HuH-7.5 (cell line): ENCODE measurements at regions not wholly inside any gene's neighbourhood (a gene's known extent, or its start where the extent isn't known, plus 50 kb on each side); places are given as distances from the start of the nearest gene placed in this dataset.

Experiments
- DNase-seq: peaks from one replicate; pipeline ENCODE4 v3.0.0; 2011; ENCODE audit warnings: low spot score

DNA sequence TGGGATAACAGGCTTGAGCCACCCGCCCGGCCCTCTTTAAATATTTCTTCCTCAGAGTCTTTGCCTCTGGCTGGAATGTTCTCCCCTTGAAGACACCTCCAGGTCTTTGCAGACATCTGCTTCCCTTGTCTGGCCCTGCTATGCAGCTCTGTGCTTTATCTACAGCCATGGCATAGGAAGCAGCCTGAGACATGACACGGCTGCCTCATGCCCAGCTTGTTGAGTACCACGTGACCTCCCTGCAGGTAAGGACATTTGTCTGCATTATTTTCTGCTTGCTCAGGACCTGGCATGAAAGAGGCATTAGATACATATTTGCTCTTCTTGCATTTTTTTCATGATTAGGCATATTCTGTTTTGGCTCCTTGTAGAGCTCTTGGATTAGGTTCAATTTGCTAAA is 113.8 kb upstream of the KLF6 start:
- DNase-seq = no peak

DNA sequence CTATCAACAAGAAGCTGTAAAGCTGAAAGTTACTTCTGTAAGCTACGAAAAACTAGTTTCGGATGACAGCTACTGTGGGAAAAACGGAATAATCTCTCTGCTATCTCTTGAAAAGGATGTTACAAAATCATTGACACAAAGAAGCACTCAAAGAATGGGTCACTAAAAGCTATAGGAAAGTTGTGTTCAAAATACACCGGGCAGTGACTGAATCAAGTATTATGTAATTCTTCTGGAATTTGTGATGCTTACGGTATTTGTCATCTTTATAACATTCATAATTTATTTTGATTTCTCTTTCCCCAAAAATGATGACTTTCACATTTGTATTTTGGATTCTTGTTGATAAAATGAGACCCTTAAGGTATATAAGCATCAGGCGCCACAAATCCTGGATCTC is 112.1 kb upstream of the KLF6 start:
- DNase-seq = no peak

DNA sequence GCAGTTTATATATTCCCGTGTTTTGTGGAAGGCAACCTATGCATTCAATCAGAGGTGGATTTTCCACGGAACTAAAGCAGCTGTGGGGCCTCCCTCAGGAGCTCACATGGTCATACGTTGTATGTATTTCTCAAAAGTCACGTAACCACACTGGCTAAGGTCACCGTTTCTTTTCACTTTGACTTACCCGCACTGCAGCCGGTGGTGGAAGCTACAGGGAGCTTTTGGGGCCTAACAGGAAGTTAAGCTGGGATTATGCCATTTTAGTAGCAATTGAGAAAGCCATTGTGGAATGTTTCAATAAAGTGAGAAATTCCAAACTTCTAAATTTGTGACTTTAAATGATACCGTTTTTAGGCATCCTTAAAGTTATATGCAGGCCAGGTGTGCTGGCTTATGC is 111.2 kb upstream of the KLF6 start:
- no peak for DNase-seq

DNA sequence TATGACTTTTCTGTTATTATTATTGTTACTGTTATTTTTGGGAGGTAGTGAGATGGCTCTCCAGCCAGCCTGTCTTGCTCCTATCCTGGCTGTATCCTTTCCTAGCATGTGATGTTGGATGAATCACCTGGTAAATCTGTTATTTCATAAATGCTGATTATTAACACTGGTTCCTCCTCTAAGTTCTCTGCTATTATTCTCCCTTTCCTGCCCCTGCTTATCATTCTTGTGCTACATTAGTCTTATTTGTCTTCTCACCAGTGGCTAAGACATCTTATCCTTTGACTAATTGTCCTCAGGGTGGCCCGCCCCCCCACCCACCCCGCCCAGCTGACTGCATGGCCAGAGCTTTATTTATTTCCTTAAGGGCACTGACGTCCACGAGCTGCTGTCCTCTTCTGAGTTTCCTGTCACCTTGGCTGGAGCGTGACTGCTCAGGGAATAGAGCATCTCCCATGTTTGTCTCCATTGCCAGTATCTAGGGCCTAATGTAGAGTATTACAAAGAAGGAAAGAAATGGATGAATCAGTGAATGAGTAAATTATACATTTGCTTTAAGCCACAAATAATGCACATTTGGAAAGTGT is 110.1 kb upstream of the KLF6 start:
- no peak for DNase-seq

DNA sequence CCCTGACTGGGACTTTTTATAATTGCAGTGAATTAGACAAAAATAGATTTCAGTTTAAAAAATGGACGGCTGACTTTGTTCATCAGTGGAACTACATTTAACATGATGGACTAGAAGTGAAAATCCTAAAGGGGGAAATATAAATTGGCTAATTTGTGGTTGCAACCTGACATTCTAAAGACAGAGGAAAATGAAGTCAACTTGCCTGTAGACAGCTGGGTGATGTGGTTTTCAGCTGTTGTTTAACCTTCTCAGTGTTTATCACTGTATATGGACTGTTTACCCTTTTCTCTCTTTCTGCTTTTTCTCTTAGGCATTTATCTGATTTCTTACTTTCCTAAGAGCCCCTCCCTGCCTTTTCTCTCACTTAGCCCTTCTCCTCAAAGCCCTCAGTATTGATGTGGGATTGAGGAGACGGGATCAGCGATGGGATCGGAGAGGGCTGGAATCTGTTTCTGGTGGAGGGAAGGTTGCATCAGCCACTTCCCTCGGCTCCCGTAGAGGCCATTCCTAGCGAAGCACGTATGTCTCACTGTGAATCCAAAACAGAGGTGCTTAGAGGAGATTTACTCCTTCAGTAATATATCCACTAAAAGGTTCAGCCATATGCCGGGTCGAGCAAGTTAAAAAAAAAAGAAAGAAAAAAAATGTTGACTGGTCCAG is 109.0 kb upstream of the KLF6 start:
- no peak for DNase-seq

DNA sequence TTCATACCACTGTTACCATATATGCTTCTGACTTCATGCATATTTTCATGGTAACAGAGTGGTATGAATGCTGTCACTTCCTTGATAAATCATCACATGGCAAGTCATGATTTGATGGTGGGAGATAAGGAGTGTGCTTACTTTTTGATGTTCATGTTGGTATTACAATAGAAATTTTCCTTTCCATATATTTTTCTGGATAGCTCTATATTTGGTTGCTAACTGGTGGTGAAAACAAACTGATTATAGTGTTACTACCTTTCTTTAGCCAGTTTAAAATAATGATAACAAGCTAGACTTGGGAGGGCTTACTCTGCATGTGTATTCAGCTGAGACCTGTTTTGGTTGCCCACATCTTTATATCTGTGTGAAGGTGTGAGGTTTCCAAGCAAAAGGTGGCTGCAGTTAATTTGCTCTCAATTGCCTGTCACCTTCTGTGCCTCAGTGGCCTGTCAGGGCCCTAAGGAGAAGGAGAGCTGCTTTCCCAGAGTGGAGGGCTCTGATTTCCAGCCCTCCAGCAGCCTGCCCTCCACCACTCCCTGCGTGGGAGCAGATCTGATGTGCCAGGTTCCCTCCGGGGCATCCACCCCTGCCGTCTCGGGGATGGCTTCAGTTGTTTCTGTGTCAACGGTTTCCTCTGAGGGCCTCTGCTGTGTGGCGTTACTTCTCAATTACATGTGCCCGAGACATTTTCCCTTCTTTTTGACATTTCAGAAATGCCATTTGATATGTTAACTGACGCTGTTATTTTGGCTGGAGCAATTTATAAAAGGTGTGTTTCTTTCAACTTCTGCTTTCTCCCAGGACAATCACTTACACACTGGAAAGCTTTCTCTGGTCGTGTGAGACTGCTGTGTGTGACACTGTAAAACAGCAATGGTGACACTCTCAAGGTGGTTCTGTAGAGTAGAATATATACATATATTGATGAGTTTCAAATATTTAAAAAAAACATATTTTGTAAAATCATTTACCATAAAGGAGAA is 107.7 kb upstream of the KLF6 start:
- DNase-seq = no peak

DNA sequence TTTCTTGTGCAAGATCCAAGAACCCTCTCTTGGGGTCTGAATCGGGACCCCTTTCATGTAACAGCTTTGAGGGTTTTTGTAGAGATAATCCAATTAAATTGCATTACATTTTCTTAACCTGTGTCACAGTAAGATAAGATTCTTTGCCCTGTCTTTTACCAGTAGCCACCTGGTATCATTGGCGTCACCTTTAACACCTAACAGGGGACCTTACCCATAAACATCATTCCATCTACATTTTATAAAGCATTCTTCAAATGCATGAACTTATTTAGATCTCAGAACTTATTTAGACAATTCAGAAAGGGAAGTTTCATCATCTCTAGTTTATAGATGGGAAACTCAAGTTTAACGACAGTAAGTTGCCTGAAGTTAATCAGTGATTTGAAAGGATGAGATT is 106.4 kb upstream of the KLF6 start:
- no peak for DNase-seq

DNA sequence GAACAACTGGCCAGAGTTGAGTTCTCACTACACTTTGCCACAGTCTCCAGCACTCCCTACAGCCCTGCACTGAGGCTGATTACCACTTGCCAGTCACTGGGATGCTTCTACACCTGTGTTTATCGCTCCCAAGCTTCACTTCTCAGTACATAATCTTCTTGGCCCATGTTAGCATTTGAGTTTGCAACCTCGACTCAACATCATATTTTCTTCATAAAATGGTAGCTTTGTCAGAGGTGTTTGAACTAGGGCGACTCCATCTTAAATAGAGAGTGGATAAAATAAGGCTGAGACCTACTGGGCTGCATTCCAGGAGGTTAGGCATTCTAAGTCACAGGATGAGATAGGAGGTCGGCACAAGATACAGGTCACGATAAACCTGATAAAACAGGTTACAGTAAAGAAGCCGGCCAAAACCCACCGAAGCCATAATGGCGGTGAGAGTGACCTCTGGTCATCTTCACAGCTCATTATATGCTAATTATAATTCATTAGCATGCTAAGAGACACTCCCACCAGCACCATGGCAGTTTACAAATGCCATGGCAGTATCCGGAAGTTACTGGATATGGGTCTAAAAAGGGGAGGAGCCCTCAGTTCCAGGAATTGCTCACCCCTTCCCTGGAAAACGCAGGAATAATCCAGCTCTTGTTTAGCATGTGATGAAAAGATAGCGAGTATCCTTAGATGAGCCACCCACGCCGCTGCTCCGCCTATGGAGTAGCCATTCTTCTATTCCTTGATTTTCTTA is 105.8 kb upstream of the KLF6 start:
- no peak for DNase-seq

DNA sequence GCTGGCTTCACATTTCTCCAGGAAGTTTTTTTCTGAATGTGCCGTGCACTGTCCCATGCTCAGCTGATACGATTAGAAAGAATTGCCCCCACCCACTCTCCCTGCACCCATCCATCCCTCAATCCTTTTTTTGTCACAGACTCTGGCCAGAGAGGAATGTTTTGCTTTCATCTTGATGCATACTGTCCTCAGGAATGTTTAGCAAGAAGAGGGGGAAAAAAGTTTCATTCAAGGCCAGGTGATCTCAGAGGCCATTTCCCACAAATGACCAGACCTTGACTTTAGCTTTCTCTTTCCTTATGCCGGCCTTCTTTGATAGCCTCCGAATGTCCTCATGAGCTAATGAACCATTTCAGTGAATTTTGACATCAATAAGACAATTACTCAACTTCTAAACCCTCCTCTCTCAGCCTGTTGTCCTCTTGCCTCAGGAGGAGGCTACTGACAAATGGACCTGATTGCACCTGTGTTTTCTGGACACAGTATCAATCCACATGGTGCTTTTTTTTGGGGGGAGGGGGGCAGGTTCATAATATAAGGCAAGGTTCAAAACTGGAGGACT is 105.0 kb upstream of the KLF6 start:
- DNase-seq = no peak

DNA sequence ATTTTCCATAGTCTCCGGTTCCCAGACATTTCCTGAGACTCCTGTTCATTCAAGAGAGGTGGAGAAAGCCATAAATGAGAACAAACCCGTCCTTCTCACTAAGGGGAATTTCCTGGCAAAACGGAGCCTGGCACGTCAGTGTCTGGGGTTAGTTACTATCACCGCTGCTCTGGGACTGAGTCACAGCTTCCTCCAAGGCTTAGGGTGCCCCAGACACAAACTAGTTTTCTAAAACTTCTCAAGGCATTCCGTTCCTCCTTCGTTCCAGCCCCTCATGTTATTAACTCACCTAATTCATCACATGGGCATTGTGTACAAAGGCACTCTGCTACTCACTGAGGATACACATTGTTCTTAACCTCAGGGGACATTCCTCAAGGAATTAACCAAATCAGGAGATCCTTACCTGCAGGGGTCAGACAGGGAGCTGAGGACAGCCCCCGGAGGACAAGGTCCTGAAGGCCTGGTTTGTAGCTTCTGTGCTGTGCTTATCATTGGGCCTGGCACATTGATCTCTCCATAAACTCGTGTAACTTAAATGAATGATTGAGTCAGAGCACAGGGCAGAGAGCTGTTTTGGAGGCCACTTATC is 103.0 kb upstream of the KLF6 start:
- DNase-seq = no peak

DNA sequence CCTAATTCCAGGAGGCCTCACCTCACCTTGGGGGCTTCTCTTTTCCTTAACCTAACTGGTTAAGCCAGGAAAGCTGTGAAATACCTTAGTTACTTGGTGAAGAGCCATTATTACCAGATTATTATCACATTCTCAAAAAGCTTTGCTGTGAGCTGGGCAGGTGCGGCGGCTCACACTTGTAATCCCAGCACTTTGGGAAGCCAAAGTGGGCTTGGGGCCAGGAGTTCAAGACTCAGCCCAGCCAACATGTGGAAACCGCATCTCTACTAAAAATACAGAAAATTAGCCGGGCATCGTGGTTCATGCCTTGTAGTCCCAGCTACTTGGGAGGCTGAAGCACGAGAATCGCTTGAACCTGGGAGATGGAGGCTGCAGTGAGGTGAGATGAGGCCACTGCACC is 102.4 kb upstream of the KLF6 start:
- DNase-seq = no peak

DNA sequence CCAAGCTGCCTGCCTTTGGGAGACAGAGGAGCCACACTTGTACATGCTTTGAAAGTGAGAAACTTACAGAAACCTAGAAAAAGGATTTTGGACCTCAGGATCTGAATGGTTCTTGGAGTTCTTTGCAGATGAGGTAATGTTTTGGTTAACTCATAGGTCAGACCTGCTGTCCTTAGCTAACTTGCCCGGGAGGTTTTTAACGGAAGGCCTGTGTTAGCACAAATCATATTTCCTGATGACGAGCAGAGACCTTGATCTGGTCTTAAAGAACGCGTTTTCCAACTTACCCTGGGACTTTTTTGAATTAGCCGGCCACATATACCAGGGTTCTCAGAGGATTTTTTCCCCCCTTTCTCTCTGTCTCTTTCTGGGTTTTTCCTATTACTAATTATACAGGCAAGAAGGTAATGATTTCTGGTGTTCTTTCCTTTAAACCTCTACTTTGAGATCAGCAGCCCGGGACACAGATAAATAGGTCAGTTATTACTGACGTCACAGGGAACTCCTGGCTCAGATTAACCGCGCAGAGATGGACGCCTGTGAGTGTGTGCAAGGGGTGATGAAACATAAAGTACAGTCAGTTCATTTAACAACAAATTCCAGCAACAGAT is 101.7 kb upstream of the KLF6 start:
- no peak for DNase-seq

DNA sequence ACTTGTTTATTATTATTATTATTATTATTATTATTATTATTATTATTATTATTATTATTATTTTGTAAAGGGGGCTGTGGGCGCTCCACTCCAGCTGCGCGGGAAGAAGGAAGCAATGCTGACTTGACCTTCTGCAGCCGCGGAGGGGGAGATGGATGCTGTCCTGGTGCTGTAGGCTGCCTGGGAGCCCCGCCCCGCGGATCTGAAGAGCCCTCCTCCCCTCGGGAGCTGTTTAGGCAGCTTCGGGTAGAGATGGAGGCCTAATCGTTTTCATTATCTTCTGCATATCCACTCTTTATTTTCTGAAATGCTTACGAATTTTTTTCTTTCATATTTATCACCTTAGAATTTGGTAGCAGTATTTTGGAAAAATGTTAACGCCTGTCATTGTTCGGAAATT is 101.2 kb upstream of the KLF6 start:
- DNase-seq = peak; percentile 29

DNA sequence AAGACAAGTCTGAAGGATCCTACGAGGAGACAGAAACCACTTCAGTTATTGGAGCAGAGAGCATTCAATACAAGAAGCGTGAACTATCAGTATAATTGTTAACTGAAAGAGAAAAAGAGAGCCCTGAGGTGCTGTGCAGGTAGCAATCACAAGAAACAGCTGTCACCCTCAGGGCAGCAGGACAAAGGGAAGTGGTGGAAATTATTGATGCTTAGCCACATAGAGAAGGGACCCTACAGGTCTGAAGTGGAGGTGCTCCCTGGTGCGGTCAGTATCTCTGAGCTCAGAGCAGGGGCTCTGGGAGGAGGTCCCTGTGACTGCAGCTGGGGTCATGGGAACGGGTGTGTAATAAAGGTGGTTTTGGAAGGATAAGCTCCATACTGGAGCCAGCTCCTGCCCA is 97.8 kb upstream of the KLF6 start:
- DNase-seq = no peak

DNA sequence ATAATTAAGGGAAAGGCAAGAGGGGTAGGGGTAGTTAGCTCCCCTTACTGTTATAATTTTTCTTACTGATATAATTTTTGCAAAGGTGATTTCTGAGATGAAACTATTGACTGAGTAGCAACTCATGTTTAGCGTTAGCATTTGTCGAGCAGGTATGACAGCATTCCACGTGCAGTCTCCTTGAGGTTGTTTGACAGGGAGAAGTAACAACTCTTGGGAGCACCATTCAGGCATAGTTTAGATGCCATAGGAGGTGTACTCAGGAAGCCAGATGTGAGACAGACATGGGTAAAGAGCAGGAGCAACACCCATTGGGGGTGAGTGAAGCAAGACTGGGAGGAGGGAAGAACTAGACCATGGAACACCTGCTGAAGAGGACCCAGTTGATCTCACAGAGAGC is 96.6 kb upstream of the KLF6 start:
- no peak for DNase-seq

DNA sequence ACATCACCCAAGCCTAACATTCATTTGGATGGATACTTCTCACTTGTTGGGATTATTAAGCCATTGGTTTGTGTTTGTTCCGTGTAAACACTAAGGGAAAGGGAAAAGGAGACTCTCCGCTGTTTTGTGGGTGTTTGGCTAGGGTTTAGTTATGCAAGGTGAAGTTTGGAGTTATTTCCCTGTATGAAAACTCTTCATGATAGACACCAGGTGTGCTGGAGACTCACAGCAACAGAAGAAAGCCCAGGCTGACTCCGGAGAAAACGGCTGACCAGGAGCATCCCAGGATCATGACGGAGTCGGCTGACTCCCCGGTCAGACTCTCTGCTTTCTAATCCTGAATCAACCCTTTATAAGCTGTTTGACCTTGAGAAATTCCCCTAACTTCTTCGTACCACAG is 94.1 kb upstream of the KLF6 start:
- DNase-seq = no peak

DNA sequence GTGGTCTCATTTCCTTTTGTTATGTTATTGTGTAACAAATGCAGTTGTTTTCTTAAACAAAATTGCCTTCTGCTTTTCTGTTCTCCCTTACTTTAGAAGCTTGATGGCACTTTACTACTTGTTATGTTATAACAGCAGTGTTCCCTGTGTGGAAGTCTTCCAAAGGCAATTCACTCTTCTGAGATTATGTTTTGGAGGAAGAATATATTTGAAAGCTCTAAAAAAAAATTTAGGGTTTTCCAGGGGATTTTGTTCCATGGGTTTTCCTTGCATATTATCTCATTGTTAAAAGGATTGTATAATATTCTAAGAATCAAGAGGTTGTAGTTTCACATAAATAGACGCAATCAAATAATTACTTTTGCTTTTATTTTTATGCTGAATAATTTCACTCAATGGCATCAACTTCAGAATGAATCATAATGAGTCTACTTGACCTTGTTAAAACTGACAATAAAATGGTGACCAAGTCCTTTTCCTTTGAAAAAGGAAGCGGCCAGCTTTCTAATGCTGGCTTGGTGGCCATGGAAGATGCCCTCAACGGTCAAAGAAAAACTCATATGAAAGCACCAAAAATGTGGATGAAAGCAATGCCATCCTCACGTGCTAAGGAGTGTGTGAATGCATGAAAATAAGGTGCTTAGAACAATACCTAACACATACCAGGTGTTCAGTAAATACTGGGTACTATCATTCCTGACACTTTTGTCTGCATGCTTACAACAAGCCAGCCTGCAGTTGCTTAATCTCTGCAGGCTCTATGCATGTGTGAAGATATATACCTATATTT is 92.4 kb upstream of the KLF6 start:
- no peak for DNase-seq

DNA sequence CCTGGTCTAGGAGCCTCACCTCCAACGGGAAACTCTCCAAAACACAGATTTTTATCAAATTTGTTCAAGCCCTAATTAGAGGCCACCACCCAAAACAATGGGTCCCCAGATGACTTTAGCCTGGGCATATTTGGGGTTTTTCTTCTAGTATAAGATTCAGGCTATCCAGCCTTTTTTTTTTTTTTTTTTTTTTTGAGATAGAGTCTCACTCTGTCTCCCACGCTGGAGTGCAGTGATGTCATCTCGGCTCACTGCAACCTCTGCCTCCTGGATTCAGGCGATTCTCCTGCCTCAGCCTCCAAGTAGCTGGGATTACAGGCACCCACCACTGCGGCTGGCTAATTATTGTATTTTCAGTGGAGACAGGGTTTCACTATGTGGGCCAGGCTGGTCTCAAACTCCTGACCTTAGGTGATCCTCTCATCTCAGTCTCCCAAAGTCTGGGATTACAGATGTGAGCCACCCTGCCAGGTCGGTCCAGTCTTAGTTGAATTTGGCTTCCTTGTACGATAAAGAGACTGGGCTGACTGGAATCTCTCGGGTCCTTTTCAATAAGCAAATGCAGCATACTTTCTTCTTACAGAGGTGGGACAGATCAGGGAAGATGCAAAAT is 91.4 kb upstream of the KLF6 start:
- DNase-seq = no peak

DNA sequence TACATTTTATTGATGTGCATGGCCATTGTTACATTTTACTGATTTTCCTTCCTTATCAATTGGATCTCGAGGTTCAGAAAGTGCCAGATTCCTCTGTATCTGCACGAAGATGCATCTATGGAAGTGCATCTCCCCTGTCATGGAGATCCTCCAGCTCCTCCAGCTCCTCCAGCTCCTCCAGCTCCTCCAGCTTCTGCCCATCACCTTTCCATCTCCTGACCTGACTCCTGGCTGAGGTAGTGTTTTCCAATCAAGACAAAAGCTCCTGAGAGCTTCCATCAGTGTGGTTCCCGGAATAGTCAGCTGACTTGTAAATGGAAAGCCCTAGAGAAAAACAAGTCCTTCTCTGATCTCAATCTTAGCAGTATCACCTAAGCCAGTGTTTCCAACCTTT is 90.8 kb upstream of the KLF6 start:
- DNase-seq = no peak
